ENCODE measurements at regions not wholly inside any gene's neighbourhood (a gene's known extent, or its start where the extent isn't known, plus 50 kb on each side); places are given as distances from the start of the nearest gene placed in this dataset.

GRCh38 chr16:63960321-63960720 is 1161.5 kb downstream of the CDH11 start:
- Histone ChIP-seq H3K9me3 (no peaks in the 10 kb centered on the region), H3K27me3 (no peaks in the 10 kb centered on the region), H4K20me1 (no peaks in the 10 kb centered on the region), H3K9ac (no peak overlapping the region), H3K4me1 (no peaks in the 10 kb centered on the region), H3K36me3 (no peaks in the 10 kb centered on the region), H3K4me2 (no peak overlapping the region), H3K4me3 (no peak overlapping the region), H3K27ac (no peak overlapping the region)
- no peak for TF ChIP-seq Cebpa-rat (IDR thresholded peaks at IDR 0.05)

GRCh38 chr16:63947022-63947421 is 1174.8 kb downstream of the CDH11 start:
- no peak overlapping the region for H3K4me2 ChIP-seq
- no peaks in the 10 kb centered on the region for H3K4me1 ChIP-seq
- no peaks in the 10 kb centered on the region for H3K36me3 ChIP-seq
- TF ChIP-seq Cebpa-rat (IDR thresholded peaks at IDR 0.05): no peak
- no peaks in the 10 kb centered on the region for H3K9me3 ChIP-seq
- no peak overlapping the region for H3K9ac ChIP-seq
- H4K20me1 ChIP-seq: no peaks in the 10 kb centered on the region
- no peak overlapping the region for H3K27ac ChIP-seq
- H3K27me3 ChIP-seq: no peaks in the 10 kb centered on the region
- H3K4me3 ChIP-seq: no peak overlapping the region

- Histone ChIP-seq H3K27ac (no peak overlapping the region), H3K4me1 (no peaks in the 10 kb centered on the region), H3K9ac (no peak overlapping the region), H3K4me2 (no peak overlapping the region), H4K20me1 (no peaks in the 10 kb centered on the region), H3K27me3 (no peaks in the 10 kb centered on the region), H3K4me3 (no peak overlapping the region), H3K36me3 (no peaks in the 10 kb centered on the region), H3K9me3 (no peaks in the 10 kb centered on the region)
- TF ChIP-seq Cebpa-rat (IDR thresholded peaks at IDR 0.05): no peak
Observed at GRCh38 chr16:63945806-63946205, 1176.1 kb downstream of the CDH11 start.

- no peak for TF ChIP-seq Cebpa-rat (IDR thresholded peaks at IDR 0.05)
Observed at GRCh38 chr16:63943566-63943965, 1178.3 kb downstream of the CDH11 start.

GRCh38 chr16:63938661-63939060 is 1183.2 kb downstream of the CDH11 start:
- H3K27ac ChIP-seq: no peak overlapping the region
- no peaks in the 10 kb centered on the region for H3K9me3 ChIP-seq
- no peaks in the 10 kb centered on the region for H4K20me1 ChIP-seq
- no peak for TF ChIP-seq Cebpa-rat (IDR thresholded peaks at IDR 0.05)
- H3K9ac ChIP-seq: no peak overlapping the region
- no peaks in the 10 kb centered on the region for H3K36me3 ChIP-seq
- H3K27me3 ChIP-seq: no peaks in the 10 kb centered on the region
- H3K4me3 ChIP-seq: no peak overlapping the region
- 0 out of 2 replicates have a peak, but pooled peaks cover 4% of the 10 kb centered on the region for H3K4me1 ChIP-seq
- H3K4me2 ChIP-seq: no peak overlapping the region

More at GRCh38 chr16:63943566-63943965, 1178.3 kb downstream of the CDH11 start:
- 0 out of 2 replicates have a peak, but pooled peaks cover 3% of the 10 kb centered on the region for H3K4me1 ChIP-seq
- H3K36me3 ChIP-seq: no peaks in the 10 kb centered on the region
- H3K4me2 ChIP-seq: no peak overlapping the region
- H3K4me3 ChIP-seq: no peak overlapping the region
- no peak overlapping the region for H3K9ac ChIP-seq
- no peaks in the 10 kb centered on the region for H3K27me3 ChIP-seq
- H4K20me1 ChIP-seq: no peaks in the 10 kb centered on the region
- no peak overlapping the region for H3K27ac ChIP-seq
- H3K9me3 ChIP-seq: no peaks in the 10 kb centered on the region

GRCh38 chr16:63933841-63934240 is 1188.0 kb downstream of the CDH11 start:
- H3K9me3 ChIP-seq: no peaks in the 10 kb centered on the region
- TF ChIP-seq Cebpa-rat (IDR thresholded peaks at IDR 0.05): no peak
- H3K27ac ChIP-seq: no peak overlapping the region
- no peaks in the 10 kb centered on the region for H4K20me1 ChIP-seq
- H3K36me3 ChIP-seq: no peaks in the 10 kb centered on the region
- H3K4me3 ChIP-seq: no peak overlapping the region
- no peaks in the 10 kb centered on the region for H3K27me3 ChIP-seq
- H3K4me1 ChIP-seq: 0 out of 2 replicates have a peak, but pooled peaks cover 4% of the 10 kb centered on the region
- H3K4me2 ChIP-seq: no peak overlapping the region
- no peak overlapping the region for H3K9ac ChIP-seq

- Histone ChIP-seq H3K27ac (no peak overlapping the region), H3K4me1 (no peaks in the 10 kb centered on the region), H3K9me3 (no peaks in the 10 kb centered on the region), H4K20me1 (no peaks in the 10 kb centered on the region), H3K4me3 (no peak overlapping the region), H3K36me3 (no peaks in the 10 kb centered on the region), H3K9ac (no peak overlapping the region), H3K4me2 (no peak overlapping the region), H3K27me3 (no peaks in the 10 kb centered on the region)
- TF ChIP-seq Cebpa-rat (IDR thresholded peaks at IDR 0.05): no peak
Observed at GRCh38 chr16:63928421-63928820, 1193.4 kb downstream of the CDH11 start.

- H3K4me2 ChIP-seq: no peak overlapping the region
- H3K4me1 ChIP-seq: no peaks in the 10 kb centered on the region
- H3K27ac ChIP-seq: no peak overlapping the region
- H3K9me3 ChIP-seq: no peaks in the 10 kb centered on the region
- H4K20me1 ChIP-seq: no peaks in the 10 kb centered on the region
- H3K9ac ChIP-seq: no peak overlapping the region
- no peak for TF ChIP-seq Cebpa-rat (IDR thresholded peaks at IDR 0.05)
- H3K4me3 ChIP-seq: no peak overlapping the region
- no peaks in the 10 kb centered on the region for H3K36me3 ChIP-seq
- no peaks in the 10 kb centered on the region for H3K27me3 ChIP-seq
Observed at GRCh38 chr16:63925221-63925620, 1196.6 kb downstream of the CDH11 start.

- H3K4me2 ChIP-seq: no peak overlapping the region
- no peak overlapping the region for H3K27ac ChIP-seq
- H4K20me1 ChIP-seq: no peaks in the 10 kb centered on the region
- no peak overlapping the region for H3K4me3 ChIP-seq
- no peak overlapping the region for H3K9ac ChIP-seq
- no peaks in the 10 kb centered on the region for H3K36me3 ChIP-seq
- no peaks in the 10 kb centered on the region for H3K27me3 ChIP-seq
- TF ChIP-seq Cebpa-rat (IDR thresholded peaks at IDR 0.05): no peak
- H3K9me3 ChIP-seq: peaks cover 18% of the 10 kb centered on the region
- no peaks in the 10 kb centered on the region for H3K4me1 ChIP-seq
Observed at GRCh38 chr16:63922560-63922959, 1199.3 kb downstream of the CDH11 start.

- H3K27me3 ChIP-seq: no peaks in the 10 kb centered on the region
- H3K9me3 ChIP-seq: peaks cover 18% of the 10 kb centered on the region
- H3K27ac ChIP-seq: no peak overlapping the region
- H3K4me1 ChIP-seq: no peaks in the 10 kb centered on the region
- H3K36me3 ChIP-seq: no peaks in the 10 kb centered on the region
- no peaks in the 10 kb centered on the region for H4K20me1 ChIP-seq
- TF ChIP-seq Cebpa-rat (IDR thresholded peaks at IDR 0.05): no peak
- no peak overlapping the region for H3K9ac ChIP-seq
- no peak overlapping the region for H3K4me3 ChIP-seq
- H3K4me2 ChIP-seq: no peak overlapping the region
Observed at GRCh38 chr16:63921737-63922295, 1200.0 kb downstream of the CDH11 start.

- no peaks in the 10 kb centered on the region for H3K4me1 ChIP-seq
- H3K4me2 ChIP-seq: no peak overlapping the region
- H3K9ac ChIP-seq: no peak overlapping the region
- no peaks in the 10 kb centered on the region for H3K36me3 ChIP-seq
- H3K4me3 ChIP-seq: no peak overlapping the region
- no peak overlapping the region for H3K27ac ChIP-seq
- H3K27me3 ChIP-seq: no peaks in the 10 kb centered on the region
- H3K9me3 ChIP-seq: no peaks in the 10 kb centered on the region; the same call in 1 of the 2 replicates
- TF ChIP-seq Cebpa-rat (IDR thresholded peaks at IDR 0.05): no peak
- no peaks in the 10 kb centered on the region for H4K20me1 ChIP-seq
Observed at GRCh38 chr16:63913290-63913689, 1208.6 kb downstream of the CDH11 start.

Measured in BLaER1 (cell line).